Posterior cingulate gyrus (tissue), 11 donors: ENCODE measurements at regions not wholly inside any gene's neighbourhood (a gene's known extent, or its start where the extent isn't known, plus 50 kb on each side); places are given as distances from the start of the nearest gene placed in this dataset.

Source experiments
- DNase-seq, 10 donors: peaks; one replicate each; pipeline versions ENCODE4 v3.0.0 to v3.0.0-alpha.2; 2020 to 2021; ENCODE audit warnings: mixed read lengths in 3 of 10
- intact Hi-C: fragments of 100-400 bp; cut with DNase I; formaldehyde crosslinking; loops from one replicate; pipeline ENCODE4 v1.15.1; 2023

DNA sequence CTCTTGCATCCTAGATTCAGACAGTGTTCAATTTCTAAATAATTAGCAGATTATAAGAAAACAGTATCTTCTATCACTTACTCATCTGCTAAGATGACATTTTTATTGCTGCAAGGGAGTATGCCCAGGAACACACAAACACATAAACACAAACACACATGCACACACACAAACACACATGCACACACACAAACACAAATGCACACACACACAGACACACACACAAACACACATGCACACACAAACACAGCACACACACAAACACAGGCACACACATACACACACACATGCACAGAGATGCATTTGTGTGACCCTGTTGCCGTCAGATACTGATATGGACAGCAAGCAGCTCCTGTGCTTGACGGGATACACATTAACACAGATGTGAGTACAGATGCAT is 612.9 kb downstream of the IRX1 start:
- intact Hi-C loops = no loop called here
- DNase-seq = no peak

GRCh38 chr5:4208996-4209395 is 613.4 kb downstream of the IRX1 start:
- intact Hi-C loops = no loop called here
- DNase-seq = no peak

- intact Hi-C loops = no loop called here
- no peak for DNase-seq
These were observed 616.6 kb downstream of the IRX1 start for GRCh38 chr5:4212071-4212739.

DNA sequence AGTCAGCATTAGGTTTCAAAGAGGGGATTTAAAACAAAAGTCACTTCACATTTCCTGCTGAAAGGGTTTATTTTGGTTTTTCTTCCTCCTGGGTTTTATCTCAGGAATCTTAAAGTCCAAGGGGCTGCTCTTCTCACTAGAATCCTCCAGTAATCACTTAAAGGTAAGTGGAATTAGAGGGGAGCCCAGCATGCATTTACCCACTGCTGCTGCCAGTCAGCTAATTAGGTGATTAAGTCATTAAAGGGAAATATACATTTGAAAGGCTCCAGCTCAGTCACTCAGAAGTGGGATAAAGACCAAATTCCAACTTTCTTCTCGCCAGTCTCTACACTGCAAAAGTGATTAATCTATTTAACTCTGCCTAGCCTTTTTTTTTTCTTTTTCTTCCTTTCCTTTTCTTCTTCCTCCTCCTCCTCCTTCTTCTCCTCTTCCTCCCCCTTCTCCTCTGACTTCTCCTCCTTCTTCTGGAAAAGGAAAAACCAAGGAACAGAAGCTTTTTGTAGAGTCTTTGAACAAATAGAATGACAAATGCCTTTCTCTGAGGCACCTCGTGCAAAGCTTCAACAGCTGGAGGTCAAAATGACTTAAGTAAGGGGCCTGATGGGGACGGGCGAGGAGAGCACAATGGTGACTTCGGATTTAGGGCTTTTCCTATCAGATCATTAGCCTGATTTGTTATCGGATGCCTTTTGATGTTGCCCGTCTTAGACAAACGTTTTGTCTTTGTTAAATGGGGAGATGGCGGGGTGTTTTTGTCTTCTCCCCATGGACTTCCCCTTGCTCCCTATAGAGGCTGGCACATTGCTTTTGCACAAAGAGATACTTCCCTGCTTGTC is 617.6 kb downstream of the IRX1 start:
- intact Hi-C loops = no loop called here
- DNase-seq = no peak

DNA sequence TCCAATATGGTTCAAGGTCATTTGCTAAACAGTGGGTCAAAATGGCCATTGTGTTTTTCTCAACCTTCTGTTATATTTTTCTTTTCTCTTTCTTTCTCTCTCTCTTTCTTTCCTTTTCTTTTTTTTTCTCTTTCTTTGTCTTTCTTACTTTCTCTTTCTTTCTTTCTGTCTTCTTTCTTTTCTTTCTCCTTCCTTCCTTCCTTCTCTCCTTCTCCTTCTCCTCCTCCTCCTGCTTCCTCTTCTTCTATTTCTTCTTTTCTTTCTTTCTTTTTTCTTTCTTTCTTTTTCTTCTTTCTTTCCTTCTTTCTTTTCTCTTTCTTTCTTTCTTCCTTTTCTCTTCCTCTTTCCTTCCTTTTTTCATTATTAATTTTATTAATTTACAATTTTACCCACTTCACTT is 619.5 kb downstream of the IRX1 start:
- intact Hi-C loops = no loop called here
- no peak for DNase-seq

GRCh38 chr5:4216142-4216541 is 620.5 kb downstream of the IRX1 start:
- peak in 4 of 10 donors; percentile 18 to 80 (median 45) for DNase-seq
- intact Hi-C loops = no loop called here

DNA sequence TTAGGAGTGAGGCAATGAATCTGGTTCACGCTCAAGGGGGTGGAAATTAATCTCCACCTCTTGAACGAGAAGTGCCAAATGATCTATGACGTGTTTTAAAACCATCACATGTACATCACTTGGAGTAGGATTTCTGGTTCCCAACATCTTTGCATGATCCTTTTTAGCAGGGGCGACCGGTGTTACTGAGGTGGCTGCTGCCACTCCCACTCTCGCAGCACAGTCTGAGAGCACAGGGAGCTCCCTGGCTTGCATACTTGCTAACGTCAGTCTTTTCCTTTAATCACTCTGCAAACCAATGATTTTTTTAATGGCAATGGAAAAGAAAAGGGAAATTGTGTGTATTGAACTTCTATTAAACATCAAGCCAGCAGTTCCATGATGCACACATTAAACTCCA is 624.4 kb downstream of the IRX1 start:
- intact Hi-C loops = no loop called here
- no peak for DNase-seq

DNA sequence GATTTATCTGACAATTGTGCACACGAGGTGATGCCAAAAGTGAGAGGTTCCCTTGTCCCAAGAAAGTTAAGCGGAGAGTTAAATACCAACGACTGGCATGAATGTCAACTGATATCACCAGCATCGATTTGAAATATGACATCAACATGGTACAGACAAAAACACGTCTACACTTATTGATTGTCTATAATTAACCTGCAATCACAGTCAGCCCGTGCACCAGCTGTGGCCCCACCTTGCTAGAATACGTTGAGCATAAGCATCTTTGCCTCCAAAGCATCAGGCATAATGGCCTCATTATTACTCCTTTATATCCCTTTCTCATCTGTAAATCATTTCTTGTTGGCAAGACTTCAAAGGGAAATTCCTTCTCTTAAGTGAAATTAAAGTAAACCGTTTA is 625.4 kb downstream of the IRX1 start:
- DNase-seq = no peak
- intact Hi-C loops = no loop called here

DNA sequence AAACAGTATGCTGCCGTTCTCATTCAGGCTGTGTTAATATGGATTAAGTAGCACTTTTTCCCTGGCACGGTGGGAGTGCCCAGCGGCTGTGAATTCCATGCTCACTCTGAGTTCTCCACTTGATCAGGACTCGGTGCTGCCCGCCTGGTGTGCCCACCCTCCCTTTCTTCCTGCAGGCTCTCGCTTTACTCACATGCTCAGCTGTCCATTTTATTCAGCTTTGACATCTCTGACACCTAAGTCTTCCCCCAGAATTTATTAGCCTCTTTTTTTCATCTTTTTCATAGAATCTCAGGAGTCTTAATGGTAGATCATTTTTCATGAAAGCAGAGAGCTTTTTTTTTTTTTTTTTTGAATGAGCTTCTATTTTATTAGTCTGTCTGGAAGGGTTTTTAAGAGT is 626.5 kb downstream of the IRX1 start:
- no peak for DNase-seq
- intact Hi-C loops = no loop called here

DNA sequence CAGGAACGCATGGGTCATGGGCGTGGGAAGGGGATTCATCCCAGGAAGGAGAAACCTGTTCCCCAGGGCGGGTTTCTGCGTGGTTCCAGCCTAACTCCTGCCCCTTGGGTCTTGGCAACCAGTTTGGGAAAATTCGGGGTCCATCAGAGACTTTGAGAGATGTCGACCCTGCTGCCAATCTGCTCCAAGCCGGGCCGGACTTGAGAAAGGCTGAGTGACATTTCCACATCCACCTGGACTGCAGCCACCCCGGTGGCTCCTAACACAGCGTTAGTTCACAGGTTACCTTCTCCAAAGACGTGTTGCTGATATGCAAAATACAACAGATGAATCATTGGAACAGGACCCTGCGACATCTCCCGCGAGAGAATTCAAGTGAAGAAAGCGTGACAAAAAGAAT is 627.2 kb downstream of the IRX1 start:
- no peak for DNase-seq

DNA sequence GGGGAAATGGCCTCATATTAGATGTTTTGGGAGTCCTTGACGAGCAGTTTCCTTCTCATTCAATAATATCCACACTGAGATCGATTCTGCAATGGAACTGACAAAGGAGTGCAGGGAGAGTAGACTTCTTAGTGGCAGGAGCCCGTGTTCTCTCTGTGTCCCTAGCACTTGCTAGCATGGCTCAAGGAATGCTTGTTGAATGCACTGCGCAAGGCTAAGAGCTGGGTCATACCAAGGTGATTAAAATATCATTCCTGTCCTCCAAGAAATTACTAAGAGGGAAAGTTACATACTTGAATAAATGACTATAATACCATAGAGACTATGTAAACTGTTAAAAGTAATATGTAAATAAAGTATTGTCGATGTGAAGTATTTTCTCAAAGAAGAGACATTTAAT is 630.1 kb downstream of the IRX1 start:
- intact Hi-C loops = no loop called here
- no peak for DNase-seq

More for the DNA sequence above, 627.2 kb downstream of the IRX1 start:
- intact Hi-C loops = no loop called here

GRCh38 chr5:4226565-4226964 is 630.9 kb downstream of the IRX1 start:
- intact Hi-C loops = no loop called here
- no peak for DNase-seq

DNA sequence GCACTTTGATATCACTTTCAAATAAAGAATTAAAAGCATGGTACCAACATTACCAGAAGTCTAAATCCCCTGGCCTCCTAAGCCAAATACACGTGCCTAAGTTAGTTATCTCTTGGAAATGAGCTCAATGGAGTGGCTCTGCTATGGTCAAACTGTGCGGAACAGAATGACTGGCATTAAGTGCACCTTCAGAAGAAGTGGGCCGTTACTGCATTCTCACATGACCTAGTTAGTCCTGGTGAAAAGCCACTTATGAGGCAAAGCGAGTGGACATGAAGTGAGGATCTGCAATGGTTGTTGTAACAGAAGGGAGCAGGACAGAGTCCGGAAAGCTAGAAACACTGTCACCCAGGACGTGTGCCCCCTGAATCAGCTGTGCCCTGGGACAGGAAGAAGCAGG is 633.1 kb downstream of the IRX1 start:
- no peak for DNase-seq
- intact Hi-C loops = no loop called here

- intact Hi-C loops = no loop called here
- DNase-seq = no peak
These were observed 634.0 kb downstream of the IRX1 start for GRCh38 chr5:4229414-4230292.

- DNase-seq = peak in 4 of 10 donors; percentile 28 to 90 (median 68)
- intact Hi-C loops = no loop called here
These were observed 634.8 kb downstream of the IRX1 start for GRCh38 chr5:4230471-4230785.

DNA sequence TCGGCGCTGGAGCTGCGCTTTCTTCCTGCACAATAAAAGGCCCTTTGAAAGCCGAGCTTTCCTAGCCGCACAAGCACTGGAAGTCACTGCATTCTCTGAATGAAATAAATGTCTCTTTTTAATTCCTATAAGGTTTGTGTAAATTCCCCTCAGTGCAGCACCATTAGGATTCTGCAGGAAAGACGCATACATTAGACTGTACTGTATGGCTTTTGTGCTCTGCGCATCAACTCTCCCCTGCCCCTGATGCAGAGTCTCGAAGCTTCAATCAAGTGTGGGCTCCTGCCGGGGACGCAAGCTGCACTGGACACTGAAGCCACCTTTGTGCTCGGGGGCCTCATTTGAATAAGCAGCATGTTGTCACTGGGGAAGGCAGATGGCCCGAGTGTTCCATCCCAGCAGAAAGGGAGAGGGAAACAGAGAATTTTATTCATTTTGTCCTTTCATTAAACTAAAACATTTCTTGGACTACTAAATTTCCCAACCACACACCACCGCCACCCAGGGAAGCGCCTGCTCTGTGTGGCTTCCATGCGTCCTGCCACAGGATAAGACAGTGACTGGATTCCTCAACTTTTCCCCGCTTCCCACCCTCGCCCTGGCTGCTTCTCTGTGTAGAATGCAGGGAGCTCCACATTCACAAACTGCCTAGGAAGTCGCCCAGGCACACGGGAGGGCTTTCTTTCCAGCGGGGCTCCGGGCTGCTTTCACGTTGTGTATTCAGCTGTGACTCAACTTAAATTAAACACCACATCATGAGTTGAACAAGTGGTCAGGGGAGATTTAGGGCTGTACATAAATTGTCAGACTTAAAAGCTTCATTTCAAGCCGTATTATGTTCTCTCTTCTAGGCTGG is 635.4 kb downstream of the IRX1 start:
- DNase-seq = peak in 6 of 10 donors; percentile 34 to 93 (median 57)
- intact Hi-C loops = no loop called here

- intact Hi-C loops = no loop called here
- no peak for DNase-seq
These were observed 636.5 kb downstream of the IRX1 start for GRCh38 chr5:4232084-4232483.

- no peak for DNase-seq
- intact Hi-C loops = no loop called here
These were observed 638.0 kb downstream of the IRX1 start for GRCh38 chr5:4233671-4234070.

DNA sequence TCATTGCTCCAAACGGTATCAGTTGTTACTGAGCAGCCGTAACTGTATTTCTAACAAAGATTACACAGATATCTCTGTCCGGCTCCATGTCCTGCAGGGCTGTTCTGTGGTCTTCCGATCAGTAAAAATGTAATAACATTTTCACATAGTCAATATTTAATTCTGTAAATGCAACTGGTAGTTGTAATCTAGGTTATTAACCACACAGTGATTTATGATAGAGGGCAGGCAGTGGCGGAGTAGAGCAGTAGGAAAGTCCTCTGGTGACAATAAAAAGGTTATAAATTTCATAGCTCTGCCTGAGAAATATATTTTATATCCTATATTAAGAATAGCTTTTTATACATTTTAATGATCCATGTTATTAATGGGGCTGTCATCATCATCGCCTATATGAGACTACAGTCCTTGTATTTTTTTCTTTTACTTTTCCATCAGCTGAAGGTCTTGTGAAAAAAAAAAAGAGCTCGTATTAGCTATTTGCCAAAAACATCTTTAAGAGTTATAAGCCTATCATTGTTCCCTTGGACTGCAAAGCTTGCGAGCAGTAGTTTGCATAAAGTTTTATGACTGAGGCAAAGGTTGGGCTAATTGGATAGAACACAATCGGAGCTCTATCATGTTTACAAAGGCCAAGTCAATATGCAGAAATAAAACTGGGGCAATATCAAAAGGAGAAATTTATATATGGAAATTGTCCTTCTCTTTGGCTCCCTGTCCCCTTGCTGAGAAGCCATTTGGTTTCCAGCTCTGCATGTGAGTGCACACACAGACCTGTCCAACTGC is 648.0 kb downstream of the IRX1 start:
- no peak for DNase-seq
- intact Hi-C loops = no loop called here

DNA sequence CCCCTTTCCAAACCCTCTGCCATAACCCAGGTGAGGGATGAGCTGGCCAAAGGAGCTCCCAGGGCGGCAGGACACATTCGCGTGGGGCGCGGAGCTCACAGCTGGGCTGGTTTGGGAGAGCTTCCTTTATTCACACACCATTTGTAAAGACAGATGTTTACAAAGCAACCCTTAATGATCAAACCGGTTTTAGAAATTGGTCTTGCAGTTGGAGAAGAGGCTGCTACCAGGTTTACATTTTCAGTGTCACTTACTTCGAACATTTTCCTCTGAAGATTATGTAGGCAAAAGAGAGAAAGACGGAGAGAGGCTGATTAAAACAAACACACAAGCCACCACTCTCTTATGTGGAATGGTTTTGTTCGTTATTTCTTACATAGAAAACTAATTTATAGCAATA is 648.7 kb downstream of the IRX1 start:
- DNase-seq = no peak
- intact Hi-C loops = no loop called here
